Loucy (cell line): ENCODE measurements at regions not wholly inside any gene's neighbourhood (a gene's known extent, or its start where the extent isn't known, plus 50 kb on each side); places are given as distances from the start of the nearest gene placed in this dataset.

ENCODE experiments used
- EZH2phosphoT487 ChIP-seq: fragments of 200-600 bp; IDR thresholded peaks from 2 replicates; pipeline ENCODE4 v1.6.1; 2018; ENCODE audit warnings: antibody characterized with exemption, mild to moderate bottlenecking, moderate library complexity, borderline replicate concordance
- TF ChIP-seq, protein P1 (sequence below): fragments of 200-600 bp; sonication (generic); conservative IDR thresholded peaks from 2 replicates; pipeline ENCODE4 v1.5.1; 2014; ENCODE audit warnings: mild to moderate bottlenecking, antibody characterized with exemption, low read length

- TF ChIP-seq, protein P1, sequence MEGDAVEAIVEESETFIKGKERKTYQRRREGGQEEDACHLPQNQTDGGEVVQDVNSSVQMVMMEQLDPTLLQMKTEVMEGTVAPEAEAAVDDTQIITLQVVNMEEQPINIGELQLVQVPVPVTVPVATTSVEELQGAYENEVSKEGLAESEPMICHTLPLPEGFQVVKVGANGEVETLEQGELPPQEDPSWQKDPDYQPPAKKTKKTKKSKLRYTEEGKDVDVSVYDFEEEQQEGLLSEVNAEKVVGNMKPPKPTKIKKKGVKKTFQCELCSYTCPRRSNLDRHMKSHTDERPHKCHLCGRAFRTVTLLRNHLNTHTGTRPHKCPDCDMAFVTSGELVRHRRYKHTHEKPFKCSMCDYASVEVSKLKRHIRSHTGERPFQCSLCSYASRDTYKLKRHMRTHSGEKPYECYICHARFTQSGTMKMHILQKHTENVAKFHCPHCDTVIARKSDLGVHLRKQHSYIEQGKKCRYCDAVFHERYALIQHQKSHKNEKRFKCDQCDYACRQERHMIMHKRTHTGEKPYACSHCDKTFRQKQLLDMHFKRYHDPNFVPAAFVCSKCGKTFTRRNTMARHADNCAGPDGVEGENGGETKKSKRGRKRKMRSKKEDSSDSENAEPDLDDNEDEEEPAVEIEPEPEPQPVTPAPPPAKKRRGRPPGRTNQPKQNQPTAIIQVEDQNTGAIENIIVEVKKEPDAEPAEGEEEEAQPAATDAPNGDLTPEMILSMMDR = no peak
- no peak for TF ChIP-seq EZH2phosphoT487
Measured at GRCh38 chr12:76623931-76624330, 64.4 kb upstream of the OSBPL8 start.
